Left lung (tissue), 4 donors: ENCODE measurements at regions not wholly inside any gene's neighbourhood (a gene's known extent, or its start where the extent isn't known, plus 50 kb on each side); places are given as distances from the start of the nearest gene placed in this dataset.
"Not testable (repeated sequence)": the region's sequence is repeated elsewhere in the genome, so short reads cannot be mapped to it uniquely, and the experiment has no call there.

ENCODE experiments used
- ATAC-seq: fragments of 200-7000 bp; cut with Tn5 transposase; one replicate; pipeline ENCODE4 v1.9.1; 2020; ENCODE audit warnings: moderate library complexity
- DNase-seq, 4 donors: peaks; one replicate each; pipeline ENCODE4 v3.0.0-alpha.2; 2013 to 2020
- H3K27ac ChIP-seq, 2 donors: fragments of 200-600 bp; sonication (generic) in 1 of 2; one replicate each; pipeline versions ENCODE4 v1.5.0 to v1.8.0; 2020 to 2021
- H3K27me3 ChIP-seq, 2 donors: fragments of 200-600 bp; sonication (generic) in 1 of 2; one replicate each; pipeline versions ENCODE4 v1.5.0 to v1.8.0; 2020 to 2021
- H3K36me3 ChIP-seq, 2 donors: fragments of 200-600 bp; sonication (generic) in 1 of 2; one replicate each; pipeline versions ENCODE4 v1.5.0 to v1.8.0; 2020 to 2021
- H3K4me1 ChIP-seq, 2 donors: fragments of 200-600 bp; one replicate each; pipeline ENCODE4 v1.8.0; 2021
- H3K4me3 ChIP-seq, 2 donors: fragments of 200-600 bp; sonication (generic) in 1 of 2; one replicate each; pipeline versions ENCODE4 v1.5.0 to v1.8.0; 2020 to 2021; ENCODE audit warnings: mild to moderate bottlenecking in 1 of 2
- H3K9me3 ChIP-seq, 2 donors: fragments of 200-600 bp; sonication (generic) in 1 of 2; one replicate each; pipeline versions ENCODE4 v1.5.0 to v1.8.0; 2020 to 2021
- intact Hi-C, 2 donors: fragments of 100-400 bp; cut with DNase I; formaldehyde crosslinking; loops; one replicate each; pipeline versions ENCODE4 v1.11.2 to v1.14.2; 2022
- TF ChIP-seq, protein P1 (sequence below), 2 donors: fragments of 200-600 bp; sonication (generic) in 1 of 2; IDR thresholded peaks; one replicate each; pipeline versions ENCODE4 v1.5.0 to v1.8.0; 2021; ENCODE audit warnings: antibody characterized with exemption in 2 of 2
- donor health status: DM: no; HTN: yes; CAD: no.
- donor health status: DM: no; HTN: no; CAD: no.

DNA sequence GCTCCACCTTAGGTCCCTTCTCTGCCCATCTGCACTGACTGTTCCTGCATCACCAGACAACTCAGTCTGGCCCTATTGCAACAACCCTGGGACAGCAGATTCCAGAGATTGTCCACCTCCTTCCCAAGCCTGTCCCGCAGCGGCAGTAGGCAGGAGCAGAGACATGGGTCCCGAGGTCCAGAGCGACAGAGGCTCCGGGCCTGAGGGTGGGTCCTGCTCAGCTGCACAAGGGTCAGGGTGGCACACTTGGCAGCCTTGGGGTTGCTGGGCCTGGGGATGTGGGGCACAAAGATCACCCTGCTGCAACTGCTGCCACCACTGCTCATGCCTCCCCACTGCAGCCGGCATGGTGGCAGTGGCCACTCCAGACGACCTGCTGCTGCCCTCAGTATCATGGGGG, 674.5 kb downstream of the SH3BGRL start:
- ATAC-seq (no peak), DNase-seq (no peak)
- Histone ChIP-seq H3K27me3 (no peaks in the 10 kb centered on the region), H3K4me3 (no peak overlapping the region), H3K9me3 (peaks cover 0 to 5% of the 10 kb centered on the region in 2 donors), H3K27ac (no peak overlapping the region), H3K36me3 (no peaks in the 10 kb centered on the region), H3K4me1 (no peaks in the 10 kb centered on the region)
- TF ChIP-seq, protein P1, sequence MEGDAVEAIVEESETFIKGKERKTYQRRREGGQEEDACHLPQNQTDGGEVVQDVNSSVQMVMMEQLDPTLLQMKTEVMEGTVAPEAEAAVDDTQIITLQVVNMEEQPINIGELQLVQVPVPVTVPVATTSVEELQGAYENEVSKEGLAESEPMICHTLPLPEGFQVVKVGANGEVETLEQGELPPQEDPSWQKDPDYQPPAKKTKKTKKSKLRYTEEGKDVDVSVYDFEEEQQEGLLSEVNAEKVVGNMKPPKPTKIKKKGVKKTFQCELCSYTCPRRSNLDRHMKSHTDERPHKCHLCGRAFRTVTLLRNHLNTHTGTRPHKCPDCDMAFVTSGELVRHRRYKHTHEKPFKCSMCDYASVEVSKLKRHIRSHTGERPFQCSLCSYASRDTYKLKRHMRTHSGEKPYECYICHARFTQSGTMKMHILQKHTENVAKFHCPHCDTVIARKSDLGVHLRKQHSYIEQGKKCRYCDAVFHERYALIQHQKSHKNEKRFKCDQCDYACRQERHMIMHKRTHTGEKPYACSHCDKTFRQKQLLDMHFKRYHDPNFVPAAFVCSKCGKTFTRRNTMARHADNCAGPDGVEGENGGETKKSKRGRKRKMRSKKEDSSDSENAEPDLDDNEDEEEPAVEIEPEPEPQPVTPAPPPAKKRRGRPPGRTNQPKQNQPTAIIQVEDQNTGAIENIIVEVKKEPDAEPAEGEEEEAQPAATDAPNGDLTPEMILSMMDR (IDR thresholded peaks at IDR 0.05) = no peak
- intact Hi-C loops = no loop called here

DNA sequence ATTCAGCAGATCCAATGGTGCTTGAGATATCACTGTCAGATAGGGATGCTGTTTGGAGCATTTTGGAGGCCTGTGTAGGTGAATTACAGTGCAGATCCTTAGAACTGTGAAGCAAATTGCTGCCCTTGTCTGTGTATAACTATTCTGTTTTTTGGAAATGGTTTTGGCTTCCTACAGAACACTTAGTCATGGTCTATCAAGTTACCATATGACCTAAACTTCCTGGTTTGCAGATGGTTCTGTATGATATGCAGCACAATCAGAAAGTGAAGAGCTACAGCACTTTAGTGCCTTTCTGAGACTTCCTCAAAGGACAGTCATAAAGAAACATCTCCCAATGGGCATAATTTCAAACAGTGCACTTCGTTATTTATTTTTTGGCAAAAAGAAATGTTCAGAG, 688.6 kb downstream of the SH3BGRL start:
- intact Hi-C loops = no loop called here
- TF ChIP-seq, protein P1 (IDR thresholded peaks at IDR 0.05) = no peak
- no peaks in the 10 kb centered on the region for H3K9me3 ChIP-seq
- no peaks in the 10 kb centered on the region for H3K27me3 ChIP-seq
- H3K4me1 ChIP-seq = no peaks in the 10 kb centered on the region
- no peak overlapping the region for H3K27ac ChIP-seq
- H3K36me3 ChIP-seq = no peaks in the 10 kb centered on the region
- DNase-seq (no peak), ATAC-seq (no peak)
- no peak overlapping the region for H3K4me3 ChIP-seq

DNA sequence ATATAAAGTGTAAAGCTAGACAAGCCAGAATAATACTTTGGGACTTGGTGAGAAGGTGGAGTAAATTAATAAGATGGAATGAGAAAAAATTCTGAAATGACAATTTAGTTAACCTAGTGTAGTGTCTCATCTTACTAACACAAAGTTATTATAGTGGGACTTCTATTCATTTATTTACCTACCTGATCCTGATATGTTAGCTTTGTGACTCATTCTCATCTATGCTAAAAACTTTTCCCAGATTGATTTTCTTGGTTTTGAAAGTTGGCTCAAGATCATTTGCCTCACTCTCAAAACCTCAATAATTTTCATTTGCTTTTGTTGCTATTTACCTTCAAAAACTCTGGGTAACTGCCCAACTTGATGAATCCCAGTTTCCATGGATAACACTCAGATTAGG, 698.6 kb downstream of the SH3BGRL start:
- H3K4me3 ChIP-seq = no peak overlapping the region
- DNase-seq = no peak
- no peaks in the 10 kb centered on the region for H3K36me3 ChIP-seq
- no peaks in the 10 kb centered on the region for H3K9me3 ChIP-seq
- no peak for ATAC-seq
- TF ChIP-seq, protein P1 (IDR thresholded peaks at IDR 0.05) = no peak
- intact Hi-C loops = no loop called here
- no peak overlapping the region for H3K27ac ChIP-seq
- H3K4me1 ChIP-seq = no peaks in the 10 kb centered on the region
- H3K27me3 ChIP-seq = no peaks in the 10 kb centered on the region

DNA sequence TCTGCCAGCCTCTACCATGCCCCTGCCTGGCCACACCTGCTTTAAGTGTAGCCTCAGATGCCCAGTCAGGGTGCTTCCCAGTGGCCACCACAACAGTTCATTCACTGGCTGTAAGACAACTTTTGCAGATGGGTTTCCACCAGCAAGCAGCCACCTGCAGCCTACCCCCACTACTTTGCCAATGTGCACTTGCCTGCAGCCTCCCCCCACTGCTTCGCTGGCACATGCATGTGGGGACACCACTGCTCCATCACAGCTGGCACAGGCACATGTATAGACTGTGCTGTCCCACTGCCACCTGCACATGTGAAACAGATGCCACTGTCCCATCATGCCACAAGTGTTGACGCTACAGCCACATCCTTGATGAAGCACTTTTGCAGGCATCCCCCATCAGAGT, 723.9 kb downstream of the SH3BGRL start:
- TF ChIP-seq, protein P1 (IDR thresholded peaks at IDR 0.05) = no peak
- intact Hi-C loops = no loop called here
- H3K9me3 ChIP-seq = no peaks in the 10 kb centered on the region
- no peak overlapping the region for H3K27ac ChIP-seq
- DNase-seq (no peak), ATAC-seq (no peak)
- H3K36me3 ChIP-seq = no peaks in the 10 kb centered on the region
- no peaks in the 10 kb centered on the region for H3K4me1 ChIP-seq
- H3K4me3 ChIP-seq = no peak overlapping the region
- no peaks in the 10 kb centered on the region for H3K27me3 ChIP-seq

DNA sequence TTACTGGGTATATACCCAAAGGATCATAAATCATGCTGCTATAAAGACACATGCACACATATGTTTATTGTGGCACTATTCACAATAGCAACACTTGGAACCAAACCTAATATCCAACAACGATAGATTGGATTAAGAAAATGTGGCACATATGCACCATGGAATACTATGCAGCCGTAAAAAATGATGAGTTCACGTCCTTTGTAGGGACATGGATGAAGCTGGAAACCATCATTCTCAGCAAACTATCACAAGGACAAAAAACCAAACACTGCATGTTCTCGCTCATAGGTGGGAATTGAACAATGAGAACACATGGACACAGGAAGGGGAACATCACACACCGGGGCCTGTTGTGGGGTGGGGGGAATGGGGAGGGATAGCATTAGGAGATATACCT, 744.0 kb downstream of the SH3BGRL start:
- intact Hi-C loops, H3K4me1 ChIP-seq, H3K27me3 ChIP-seq, DNase-seq, H3K4me3 ChIP-seq, H3K9me3 ChIP-seq, ATAC-seq, H3K27ac ChIP-seq, H3K36me3 ChIP-seq: not testable (repeated sequence)

DNA sequence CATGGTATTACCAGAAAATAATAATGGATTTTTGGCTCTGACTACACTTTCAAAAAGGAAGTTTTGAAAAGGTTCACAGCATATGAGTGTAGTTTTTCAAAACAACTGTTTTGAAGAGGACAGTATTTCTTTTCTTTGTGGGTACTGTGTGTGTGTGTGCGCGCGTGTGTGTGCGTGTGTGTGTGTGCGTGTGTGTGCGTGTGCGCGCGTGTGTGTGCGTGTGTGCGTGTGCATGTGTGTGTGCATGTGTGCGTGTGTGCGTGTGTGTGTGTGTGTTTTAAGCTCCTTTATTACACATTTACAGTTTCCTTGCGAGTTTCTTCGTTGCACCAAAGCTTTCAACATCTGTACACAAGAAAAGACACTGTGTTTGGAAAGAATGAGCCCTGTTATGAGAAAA, 755.4 kb downstream of the SH3BGRL start:
- no peak overlapping the region for H3K27ac ChIP-seq
- H3K27me3 ChIP-seq = no peaks in the 10 kb centered on the region
- TF ChIP-seq, protein P1 (IDR thresholded peaks at IDR 0.05) = no peak
- intact Hi-C loops = no loop called here
- ATAC-seq (no peak), DNase-seq (no peak)
- H3K36me3 ChIP-seq = no peaks in the 10 kb centered on the region
- H3K9me3 ChIP-seq = no peaks in the 10 kb centered on the region
- no peaks in the 10 kb centered on the region for H3K4me1 ChIP-seq
- no peak overlapping the region for H3K4me3 ChIP-seq
